ENCODE measurements at regions not wholly inside any gene's neighbourhood (a gene's known extent, or its start where the extent isn't known, plus 50 kb on each side); places are given as distances from the start of the nearest gene placed in this dataset.
A peak's percentile ranks its signal among the peaks of the same experiment; 100 is the strongest.

DNA sequence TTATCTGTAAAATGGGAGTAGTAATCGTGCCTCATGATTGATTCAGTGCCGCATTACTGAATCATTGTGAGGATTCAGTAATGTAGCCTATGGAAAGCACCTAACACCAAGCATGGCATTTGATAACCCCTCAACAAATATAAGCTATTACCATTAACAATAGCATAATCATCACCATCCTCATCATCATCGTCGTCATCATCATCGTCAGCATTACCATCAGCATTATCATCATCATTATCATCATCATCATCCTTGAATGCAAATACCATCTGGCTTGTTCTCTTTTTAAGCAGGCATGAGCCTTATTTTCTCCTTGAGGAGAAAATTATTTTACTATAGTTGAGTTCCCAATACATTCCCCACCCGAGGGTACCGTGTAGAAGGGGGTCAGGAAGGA is 115.4 kb upstream of the PTPRG start:
- ChIA-PET CTCF (no interaction called here), POLR2A (no interaction called here)
- H3K27ac ChIP-seq (ENCODE audit: extremely low read depth, low read depth, low read length): no peak overlapping the region
- H3K4me3 ChIP-seq (ENCODE audit: low read depth, low read length): no peak overlapping the region
- H3K9me3 ChIP-seq (ENCODE audit: control insufficient read depth, insufficient read depth, low read depth, low read length): no peaks in the 10 kb centered on the region
- H3K4me1 ChIP-seq (ENCODE audit: control insufficient read depth, insufficient read depth, low read length): no peaks in the 10 kb centered on the region
- TF ChIP-seq, protein P1, sequence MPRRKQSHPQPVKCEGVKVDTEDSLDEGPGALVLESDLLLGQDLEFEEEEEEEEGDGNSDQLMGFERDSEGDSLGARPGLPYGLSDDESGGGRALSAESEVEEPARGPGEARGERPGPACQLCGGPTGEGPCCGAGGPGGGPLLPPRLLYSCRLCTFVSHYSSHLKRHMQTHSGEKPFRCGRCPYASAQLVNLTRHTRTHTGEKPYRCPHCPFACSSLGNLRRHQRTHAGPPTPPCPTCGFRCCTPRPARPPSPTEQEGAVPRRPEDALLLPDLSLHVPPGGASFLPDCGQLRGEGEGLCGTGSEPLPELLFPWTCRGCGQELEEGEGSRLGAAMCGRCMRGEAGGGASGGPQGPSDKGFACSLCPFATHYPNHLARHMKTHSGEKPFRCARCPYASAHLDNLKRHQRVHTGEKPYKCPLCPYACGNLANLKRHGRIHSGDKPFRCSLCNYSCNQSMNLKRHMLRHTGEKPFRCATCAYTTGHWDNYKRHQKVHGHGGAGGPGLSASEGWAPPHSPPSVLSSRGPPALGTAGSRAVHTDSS (tag by site-specific recombination; IDR thresholded peaks at IDR 0.05): peak; percentile 87
- TF ChIP-seq YY2 (tag by site-specific recombination; IDR thresholded peaks at IDR 0.05) (no peak), ZNF561 (tag by site-specific recombination; IDR thresholded peaks at IDR 0.05; ENCODE audit: borderline replicate concordance) (no peak), ZBTB17 (tag by site-specific recombination; IDR thresholded peaks at IDR 0.05) (no peak), ZNF214 (tag by site-specific recombination; IDR thresholded peaks at IDR 0.05; ENCODE audit: borderline replicate concordance) (no peak), ZNF624 (tag by site-specific recombination; IDR thresholded peaks at IDR 0.05) (no peak)
- TF ChIP-seq, protein P2, sequence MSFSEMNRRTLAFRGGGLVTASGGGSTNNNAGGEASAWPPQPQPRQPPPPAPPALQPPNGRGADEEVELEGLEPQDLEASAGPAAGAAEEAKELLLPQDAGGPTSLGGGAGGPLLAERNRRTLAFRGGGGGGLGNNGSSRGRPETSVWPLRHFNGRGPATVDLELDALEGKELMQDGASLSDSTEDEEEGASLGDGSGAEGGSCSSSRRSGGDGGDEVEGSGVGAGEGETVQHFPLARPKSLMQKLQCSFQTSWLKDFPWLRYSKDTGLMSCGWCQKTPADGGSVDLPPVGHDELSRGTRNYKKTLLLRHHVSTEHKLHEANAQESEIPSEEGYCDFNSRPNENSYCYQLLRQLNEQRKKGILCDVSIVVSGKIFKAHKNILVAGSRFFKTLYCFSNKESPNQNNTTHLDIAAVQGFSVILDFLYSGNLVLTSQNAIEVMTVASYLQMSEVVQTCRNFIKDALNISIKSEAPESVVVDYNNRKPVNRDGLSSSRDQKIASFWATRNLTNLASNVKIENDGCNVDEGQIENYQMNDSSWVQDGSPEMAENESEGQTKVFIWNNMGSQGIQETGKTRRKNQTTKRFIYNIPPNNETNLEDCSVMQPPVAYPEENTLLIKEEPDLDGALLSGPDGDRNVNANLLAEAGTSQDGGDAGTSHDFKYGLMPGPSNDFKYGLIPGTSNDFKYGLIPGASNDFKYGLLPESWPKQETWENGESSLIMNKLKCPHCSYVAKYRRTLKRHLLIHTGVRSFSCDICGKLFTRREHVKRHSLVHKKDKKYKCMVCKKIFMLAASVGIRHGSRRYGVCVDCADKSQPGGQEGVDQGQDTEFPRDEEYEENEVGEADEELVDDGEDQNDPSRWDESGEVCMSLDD (tag by site-specific recombination; IDR thresholded peaks at IDR 0.05): no peak
- no peaks in the 10 kb centered on the region for H3K36me3 ChIP-seq (ENCODE audit: control insufficient read depth in 2 of 2, insufficient read depth in 1 of 2, low read length in 2 of 2)

DNA sequence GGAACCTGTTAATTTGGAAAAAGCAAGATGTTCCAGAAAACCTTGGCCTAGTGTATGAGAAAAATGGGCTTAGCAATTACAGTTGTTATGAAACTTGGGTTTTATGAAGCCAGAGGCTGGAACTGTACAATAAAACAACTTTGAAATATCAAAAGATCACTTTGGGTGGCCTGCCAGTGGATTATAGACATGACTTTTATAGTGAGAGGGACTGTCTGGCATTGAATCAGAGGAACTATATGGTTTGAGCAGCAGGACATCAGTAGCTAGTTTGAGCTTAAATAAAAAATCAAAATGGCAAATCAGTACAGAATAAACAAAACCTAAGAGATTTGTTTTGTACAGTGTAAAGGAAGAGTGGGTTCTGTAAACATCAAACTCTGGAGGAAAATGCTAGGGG is 115.0 kb upstream of the PTPRG start:
- no peak overlapping the region for H3K27ac ChIP-seq (ENCODE audit: extremely low read depth, low read depth, low read length)
- H3K4me3 ChIP-seq (ENCODE audit: low read depth, low read length): no peak overlapping the region
- no peaks in the 10 kb centered on the region for H3K4me1 ChIP-seq (ENCODE audit: control insufficient read depth, insufficient read depth, low read length)
- no peaks in the 10 kb centered on the region for H3K36me3 ChIP-seq (ENCODE audit: control insufficient read depth in 2 of 2, insufficient read depth in 1 of 2, low read length in 2 of 2)
- H3K9me3 ChIP-seq (ENCODE audit: control insufficient read depth, insufficient read depth, low read depth, low read length): no peaks in the 10 kb centered on the region
- ChIA-PET CTCF (no interaction called here), POLR2A (no interaction called here)
- TF ChIP-seq, protein P3, sequence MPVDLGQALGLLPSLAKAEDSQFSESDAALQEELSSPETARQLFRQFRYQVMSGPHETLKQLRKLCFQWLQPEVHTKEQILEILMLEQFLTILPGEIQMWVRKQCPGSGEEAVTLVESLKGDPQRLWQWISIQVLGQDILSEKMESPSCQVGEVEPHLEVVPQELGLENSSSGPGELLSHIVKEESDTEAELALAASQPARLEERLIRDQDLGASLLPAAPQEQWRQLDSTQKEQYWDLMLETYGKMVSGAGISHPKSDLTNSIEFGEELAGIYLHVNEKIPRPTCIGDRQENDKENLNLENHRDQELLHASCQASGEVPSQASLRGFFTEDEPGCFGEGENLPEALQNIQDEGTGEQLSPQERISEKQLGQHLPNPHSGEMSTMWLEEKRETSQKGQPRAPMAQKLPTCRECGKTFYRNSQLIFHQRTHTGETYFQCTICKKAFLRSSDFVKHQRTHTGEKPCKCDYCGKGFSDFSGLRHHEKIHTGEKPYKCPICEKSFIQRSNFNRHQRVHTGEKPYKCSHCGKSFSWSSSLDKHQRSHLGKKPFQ (tag by site-specific recombination; IDR thresholded peaks at IDR 0.05): no peak
- no peak for TF ChIP-seq ZNF132 (tag by site-specific recombination; IDR thresholded peaks at IDR 0.05; ENCODE audit: borderline replicate concordance)
- TF ChIP-seq ZFP69B (tag by site-specific recombination; IDR thresholded peaks at IDR 0.05): no peak
- TF ChIP-seq ZNF138 (tag by site-specific recombination; IDR thresholded peaks at IDR 0.05; ENCODE audit: borderline replicate concordance): no peak
- TF ChIP-seq ZNF555 (tag by site-specific recombination; conservative IDR thresholded peaks at IDR 0.05): no peak
- TF ChIP-seq ZNF416 (tag by site-specific recombination; IDR thresholded peaks at IDR 0.05): no peak
- TF ChIP-seq ZNF514 (tag by site-specific recombination; IDR thresholded peaks at IDR 0.05): no peak
- TF ChIP-seq, protein P4, sequence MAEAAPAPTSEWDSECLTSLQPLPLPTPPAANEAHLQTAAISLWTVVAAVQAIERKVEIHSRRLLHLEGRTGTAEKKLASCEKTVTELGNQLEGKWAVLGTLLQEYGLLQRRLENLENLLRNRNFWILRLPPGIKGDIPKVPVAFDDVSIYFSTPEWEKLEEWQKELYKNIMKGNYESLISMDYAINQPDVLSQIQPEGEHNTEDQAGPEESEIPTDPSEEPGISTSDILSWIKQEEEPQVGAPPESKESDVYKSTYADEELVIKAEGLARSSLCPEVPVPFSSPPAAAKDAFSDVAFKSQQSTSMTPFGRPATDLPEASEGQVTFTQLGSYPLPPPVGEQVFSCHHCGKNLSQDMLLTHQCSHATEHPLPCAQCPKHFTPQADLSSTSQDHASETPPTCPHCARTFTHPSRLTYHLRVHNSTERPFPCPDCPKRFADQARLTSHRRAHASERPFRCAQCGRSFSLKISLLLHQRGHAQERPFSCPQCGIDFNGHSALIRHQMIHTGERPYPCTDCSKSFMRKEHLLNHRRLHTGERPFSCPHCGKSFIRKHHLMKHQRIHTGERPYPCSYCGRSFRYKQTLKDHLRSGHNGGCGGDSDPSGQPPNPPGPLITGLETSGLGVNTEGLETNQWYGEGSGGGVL (tag by site-specific recombination; IDR thresholded peaks at IDR 0.05): no peak
- TF ChIP-seq ZNF776 (tag by site-specific recombination; IDR thresholded peaks at IDR 0.05; ENCODE audit: borderline replicate concordance): no peak
- TF ChIP-seq ZNF350 (tag by site-specific recombination; IDR thresholded peaks at IDR 0.05): no peak
- no peak for TF ChIP-seq TRIM28 (IDR thresholded peaks at IDR 0.05; ENCODE audit: borderline replicate concordance, low read length)
- no peak for TF ChIP-seq ZBTB8A (tag by site-specific recombination; IDR thresholded peaks at IDR 0.05)
- TF ChIP-seq ZNF175 (tag by site-specific recombination; IDR thresholded peaks at IDR 0.05): no peak
- TF ChIP-seq, protein P5, sequence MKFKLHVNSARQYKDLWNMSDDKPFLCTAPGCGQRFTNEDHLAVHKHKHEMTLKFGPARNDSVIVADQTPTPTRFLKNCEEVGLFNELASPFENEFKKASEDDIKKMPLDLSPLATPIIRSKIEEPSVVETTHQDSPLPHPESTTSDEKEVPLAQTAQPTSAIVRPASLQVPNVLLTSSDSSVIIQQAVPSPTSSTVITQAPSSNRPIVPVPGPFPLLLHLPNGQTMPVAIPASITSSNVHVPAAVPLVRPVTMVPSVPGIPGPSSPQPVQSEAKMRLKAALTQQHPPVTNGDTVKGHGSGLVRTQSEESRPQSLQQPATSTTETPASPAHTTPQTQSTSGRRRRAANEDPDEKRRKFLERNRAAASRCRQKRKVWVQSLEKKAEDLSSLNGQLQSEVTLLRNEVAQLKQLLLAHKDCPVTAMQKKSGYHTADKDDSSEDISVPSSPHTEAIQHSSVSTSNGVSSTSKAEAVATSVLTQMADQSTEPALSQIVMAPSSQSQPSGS (tag by site-specific recombination; IDR thresholded peaks at IDR 0.05; ENCODE audit: low read depth): no peak
- TF ChIP-seq ZNF571 (tag by site-specific recombination; IDR thresholded peaks at IDR 0.05): no peak
- TF ChIP-seq, protein P6, sequence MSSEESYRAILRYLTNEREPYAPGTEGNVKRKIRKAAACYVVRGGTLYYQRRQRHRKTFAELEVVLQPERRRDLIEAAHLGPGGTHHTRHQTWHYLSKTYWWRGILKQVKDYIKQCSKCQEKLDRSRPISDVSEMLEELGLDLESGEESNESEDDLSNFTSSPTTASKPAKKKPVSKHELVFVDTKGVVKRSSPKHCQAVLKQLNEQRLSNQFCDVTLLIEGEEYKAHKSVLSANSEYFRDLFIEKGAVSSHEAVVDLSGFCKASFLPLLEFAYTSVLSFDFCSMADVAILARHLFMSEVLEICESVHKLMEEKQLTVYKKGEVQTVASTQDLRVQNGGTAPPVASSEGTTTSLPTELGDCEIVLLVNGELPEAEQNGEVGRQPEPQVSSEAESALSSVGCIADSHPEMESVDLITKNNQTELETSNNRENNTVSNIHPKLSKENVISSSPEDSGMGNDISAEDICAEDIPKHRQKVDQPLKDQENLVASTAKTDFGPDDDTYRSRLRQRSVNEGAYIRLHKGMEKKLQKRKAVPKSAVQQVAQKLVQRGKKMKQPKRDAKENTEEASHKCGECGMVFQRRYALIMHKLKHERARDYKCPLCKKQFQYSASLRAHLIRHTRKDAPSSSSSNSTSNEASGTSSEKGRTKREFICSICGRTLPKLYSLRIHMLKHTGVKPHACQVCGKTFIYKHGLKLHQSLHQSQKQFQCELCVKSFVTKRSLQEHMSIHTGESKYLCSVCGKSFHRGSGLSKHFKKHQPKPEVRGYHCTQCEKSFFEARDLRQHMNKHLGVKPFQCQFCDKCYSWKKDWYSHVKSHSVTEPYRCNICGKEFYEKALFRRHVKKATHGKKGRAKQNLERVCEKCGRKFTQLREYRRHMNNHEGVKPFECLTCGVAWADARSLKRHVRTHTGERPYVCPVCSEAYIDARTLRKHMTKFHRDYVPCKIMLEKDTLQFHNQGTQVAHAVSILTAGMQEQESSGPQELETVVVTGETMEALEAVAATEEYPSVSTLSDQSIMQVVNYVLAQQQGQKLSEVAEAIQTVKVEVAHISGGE (tag by site-specific recombination; conservative IDR thresholded peaks at IDR 0.05; ENCODE audit: low read depth): no peak

Data from HEK293 (cell line).